H1 (cell line): ENCODE measurements at regions not wholly inside any gene's neighbourhood (a gene's known extent, or its start where the extent isn't known, plus 50 kb on each side); places are given as distances from the start of the nearest gene placed in this dataset.

Experiments used
- CTCF ChIA-PET: fragments of 300-600 bp; sonication (Branson Sonifier 250); formaldehyde crosslinking; loops from one replicate; lab custom pipeline; 2021; ENCODE audit not compliant: partially characterized antibody; lab: Charles Lee
- POLR2A ChIA-PET: fragments of 300-600 bp; sonication (Branson Sonifier 250); formaldehyde crosslinking; loops from one replicate; lab custom pipeline; 2021; ENCODE audit warnings: inconsistent platforms; ENCODE audit not compliant: partially characterized antibody; lab: Charles Lee
- DNase-seq, 2 experiments: peaks; one replicate each; pipeline versions ENCODE4 v3.0.0 to v3.0.0-alpha.2; 2010 to 2022; ENCODE audit warnings: low spot score in 2 of 2, low read depth in 1 of 2, mixed read lengths in 1 of 2
- FAIRE-seq: peaks from 2 replicates; lab custom pipeline; 2011; peaks lifted over from hg19 to GRCh38; lab: Jason Lieb, UNC
- H2AFZ ChIP-seq: 2 replicates; pipeline ENCODE4 v1.8.1; 2012; ENCODE audit warnings: low read length, inconsistent platforms
- H2AK5ac ChIP-seq: 2 replicates; pipeline ENCODE4 v1.6.1; 2013; ENCODE audit warnings: low read depth, low read length
- H2BK120ac ChIP-seq: replicated peaks from 2 replicates; pipeline ENCODE3; 2013; ENCODE audit warnings: low read depth, low read length, inconsistent platforms
- H2BK12ac ChIP-seq: 2 replicates; pipeline ENCODE4 v1.6.1; 2013; ENCODE audit warnings: low read depth, low read length
- H2BK15ac ChIP-seq: 2 replicates; pipeline ENCODE4 v1.6.1; 2013; ENCODE audit warnings: low read length
- H2BK20ac ChIP-seq: 2 replicates; pipeline ENCODE4 v1.6.1; 2013; ENCODE audit warnings: low read length
- H2BK5ac ChIP-seq: 2 replicates; pipeline ENCODE4 v1.6.1; 2013; ENCODE audit warnings: low read depth, low read length
- H3K14ac ChIP-seq: 2 replicates; pipeline ENCODE4 v1.6.1; 2013; ENCODE audit warnings: inconsistent platforms; ENCODE audit not compliant: insufficient read length
- H3K18ac ChIP-seq: 2 replicates; pipeline ENCODE4 v1.6.1; 2013; ENCODE audit warnings: low read length; ENCODE audit errors: extremely low read depth
- H3K23ac ChIP-seq: 2 replicates; pipeline ENCODE4 v1.6.1; 2013; ENCODE audit warnings: inconsistent platforms; ENCODE audit not compliant: insufficient read length
- H3K23me2 ChIP-seq: 2 replicates; pipeline ENCODE4 v1.6.1; 2013; ENCODE audit warnings: low read depth, low read length
- H3K27ac ChIP-seq: 2 replicates; pipeline ENCODE4 v1.6.1; 2011; ENCODE audit warnings: low read depth, low read length, inconsistent platforms
- H3K27me3 ChIP-seq, 4 experiments: replicated peaks in 1 of 4; 1 replicate in 1 of 4; 2 replicates in 3 of 4; pipeline versions ENCODE4 v1.6.1 to v1.8.1; 2011 to 2013; ENCODE audit warnings: low read length in 3 of 4, mild to moderate bottlenecking in 3 of 4, inconsistent platforms in 2 of 4, mixed read lengths in 2 of 4, moderate library complexity in 1 of 4; ENCODE audit not compliant: control insufficient read depth in 3 of 4, insufficient read depth in 3 of 4; ENCODE audit errors: extremely low read depth in 1 of 4
- H3K36me3 ChIP-seq, 4 experiments: 2 replicates each; pipeline versions ENCODE4 v1.6.1 to v1.8.1; 2011 to 2013; ENCODE audit warnings: mild to moderate bottlenecking in 4 of 4, low read length in 3 of 4, moderate library complexity in 2 of 4, control low read depth in 1 of 4, inconsistent platforms in 1 of 4; ENCODE audit not compliant: insufficient read depth in 4 of 4, control insufficient read depth in 2 of 4
- H3K4ac ChIP-seq: replicated peaks from 2 replicates; pipeline ENCODE3; 2013; ENCODE audit warnings: low read length, low read depth, mixed read lengths, inconsistent platforms; ENCODE audit not compliant: insufficient read length
- H3K4me1 ChIP-seq, 4 experiments: replicated peaks in 1 of 4; 1 replicate in 1 of 4; 2 replicates in 3 of 4; pipeline versions ENCODE4 v1.6.1 to v1.8.1; 2011 to 2013; ENCODE audit warnings: low read length in 3 of 4, inconsistent platforms in 2 of 4, mixed read lengths in 1 of 4; ENCODE audit not compliant: insufficient read depth in 4 of 4, control insufficient read depth in 3 of 4
- H3K4me2 ChIP-seq, 2 experiments: 2 replicates each; pipeline versions ENCODE4 v1.6.1 to v1.8.1; 2011 to 2013; ENCODE audit warnings: low read depth in 2 of 2, low read length in 2 of 2, control low read depth in 1 of 2, inconsistent platforms in 1 of 2, mild to moderate bottlenecking in 1 of 2; ENCODE audit not compliant: insufficient read depth in 1 of 2
- H3K4me3 ChIP-seq, 4 experiments: fragments of 200-600, 300-600 bp in 1 of 4; sonication (generic), shearing (Covaris generic), sonication (Bioruptor Twin) in 1 of 4; 2 replicates each; pipeline versions ENCODE4 v1.5.1 to v1.8.1; 2011 to 2016; ENCODE audit warnings: low read length in 4 of 4, low read depth in 3 of 4, control low read depth in 2 of 4, inconsistent platforms in 2 of 4, mild to moderate bottlenecking in 2 of 4, mixed read lengths in 1 of 4, moderate library complexity in 1 of 4; ENCODE audit not compliant: insufficient read depth in 2 of 4; ENCODE audit errors: extremely low read depth in 1 of 4
- H3K56ac ChIP-seq: replicated peaks from 2 replicates; pipeline ENCODE3; 2013; ENCODE audit warnings: low read depth, mild to moderate bottlenecking, mixed read lengths, low read length, inconsistent platforms; ENCODE audit not compliant: insufficient read length
- H3K79me1 ChIP-seq: 2 replicates; pipeline ENCODE4 v1.6.1; 2013; ENCODE audit warnings: low read depth, low read length, control low read depth
- H3K79me2 ChIP-seq, 2 experiments: 2 replicates each; pipeline versions ENCODE4 v1.6.1 to v1.8.1; 2012 to 2013; ENCODE audit warnings: low read length in 2 of 2, mild to moderate bottlenecking in 2 of 2, inconsistent platforms in 1 of 2; ENCODE audit not compliant: insufficient read depth in 2 of 2, control insufficient read depth in 1 of 2
- H3K9ac ChIP-seq, 4 experiments: replicated peaks in 1 of 4; 1 replicate in 1 of 4; 2 replicates in 3 of 4; pipeline versions ENCODE4 v1.6.1 to v1.8.1; 2011 to 2013; ENCODE audit warnings: low read depth in 3 of 4, low read length in 3 of 4, control low read depth in 2 of 4, mild to moderate bottlenecking in 2 of 4, moderate library complexity in 2 of 4, inconsistent platforms in 1 of 4; ENCODE audit errors: extremely low read depth in 1 of 4
- H3K9me3 ChIP-seq, 2 experiments: 2 replicates each; pipeline versions ENCODE4 v1.6.1 to v1.8.1; 2012 to 2013; ENCODE audit warnings: mild to moderate bottlenecking in 2 of 2, moderate library complexity in 2 of 2, control low read depth in 1 of 2, inconsistent platforms in 1 of 2, low read depth in 1 of 2, low read length in 1 of 2, mixed read lengths in 1 of 2; ENCODE audit not compliant: insufficient read depth in 2 of 2
- H4K20me1 ChIP-seq, 2 experiments: replicated peaks in 1 of 2; 2 replicates each; pipeline versions ENCODE3 to v1.8.1; 2011 to 2013; ENCODE audit warnings: inconsistent platforms in 2 of 2, low read length in 2 of 2, mild to moderate bottlenecking in 1 of 2; ENCODE audit not compliant: insufficient read depth in 2 of 2, control insufficient read depth in 1 of 2
- H4K5ac ChIP-seq: 2 replicates; pipeline ENCODE4 v1.6.1; 2013; ENCODE audit warnings: low read length, low read depth, mixed read lengths, inconsistent platforms; ENCODE audit not compliant: insufficient read length
- H4K8ac ChIP-seq: 2 replicates; pipeline ENCODE4 v1.8.0; 2013; ENCODE audit warnings: mild to moderate bottlenecking, moderate library complexity, low read length, inconsistent platforms; ENCODE audit not compliant: insufficient read depth; ENCODE audit errors: extremely low read depth
- H4K91ac ChIP-seq: replicated peaks from 2 replicates; pipeline ENCODE3; 2013; ENCODE audit warnings: low read length, mixed read lengths, inconsistent platforms; ENCODE audit not compliant: insufficient read length
- CBX5 ChIP-seq: fragments of 300-800, 300-1000 bp; sonication (generic); IDR thresholded peaks from 2 replicates; pipeline ENCODE4 v1.7.1; 2016; ENCODE audit warnings: antibody characterized with exemption, low read length, low read depth
- CBX8 ChIP-seq: fragments of 300-800, 300-1000 bp; sonication (generic); IDR thresholded peaks from 2 replicates; pipeline ENCODE4 v1.7.1; 2016; ENCODE audit warnings: low read depth, low read length, borderline replicate concordance
- CREB1 ChIP-seq: IDR thresholded peaks from 2 replicates; pipeline ENCODE4 v1.6.1; 2012; ENCODE audit warnings: inconsistent platforms
- HDAC6 ChIP-seq: IDR thresholded peaks from one replicate; pipeline ENCODE4 v1.7.1; 2012; ENCODE audit warnings: low read depth, mild to moderate bottlenecking, inconsistent platforms, low read length, moderate library complexity
- MAFK ChIP-seq: IDR thresholded peaks from 2 replicates; pipeline ENCODE4 v1.6.1; 2012; ENCODE audit warnings: low read depth, mild to moderate bottlenecking, improper control_type of control experiment, low read length
- WGBS, 2 experiments: shearing (Covaris generic) in 1 of 2; methylation state at CpG; one replicate each; pipeline versions ENCODE4 v1.1.6 to v1.1.7; 2013 to 2015; ENCODE audit warnings: low lambda C conversion rate in 2 of 2, mixed read lengths in 2 of 2, inconsistent platforms in 1 of 2, low coverage in 1 of 2, missing lambda C conversion rate in 1 of 2; ENCODE audit not compliant: insufficient replicate concordance in 2 of 2, insufficient coverage in 1 of 2, insufficient read length in 1 of 2; ENCODE audit errors: extremely low coverage in 1 of 2, missing lambda C conversion rate in 1 of 2; 5-methylcytosine and 5-hydroxymethylcytosine counted together

DNA sequence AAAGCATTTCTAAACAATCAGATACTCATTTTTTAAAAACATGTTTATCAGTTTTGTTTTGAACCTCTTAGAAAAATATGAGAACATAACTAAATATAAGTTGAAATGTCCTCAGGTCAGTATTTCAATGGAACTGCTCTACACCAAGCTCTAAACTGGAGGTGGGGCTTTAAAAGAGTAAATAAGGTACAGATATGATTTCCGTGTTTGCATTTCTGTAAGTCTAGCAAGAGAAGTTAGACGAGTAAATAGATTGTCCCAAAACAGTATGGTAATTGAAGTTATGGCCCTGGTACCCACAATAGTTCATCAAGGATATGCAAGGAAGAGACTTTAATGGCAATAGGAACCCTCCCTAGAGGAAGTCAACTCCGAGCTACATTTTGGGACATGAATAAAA lies 115.1 kb upstream of the AKR1E2 start:
- Histone ChIP-seq H2BK12ac (no peak overlapping the region), H2AK5ac (no peak overlapping the region), H3K27ac (no peak overlapping the region), H3K4me1 (no peaks in the 10 kb centered on the region), H3K23me2 (no peaks in the 10 kb centered on the region; the same call in 1 of the 2 replicates), H3K9ac (no peak overlapping the region), H2BK20ac (no peak overlapping the region), H4K5ac (no peak overlapping the region), H3K4me2 (no peak overlapping the region), H2BK15ac (no peak overlapping the region), H2BK120ac (no peak overlapping the region), H4K91ac (no peak overlapping the region), H3K9me3 (no peaks in the 10 kb centered on the region), H3K36me3 (no peaks in the 10 kb centered on the region), H4K8ac (no peak overlapping the region), H3K56ac (no peak overlapping the region), H3K18ac (no peak overlapping the region), H3K23ac (no peak overlapping the region), H4K20me1 (no peaks in the 10 kb centered on the region), H2AFZ (no peak overlapping the region), H3K14ac (no peak overlapping the region), H3K79me2 (no peaks in the 10 kb centered on the region), H3K79me1 (no peaks in the 10 kb centered on the region), H3K27me3 (no peaks in the 10 kb centered on the region), H3K4ac (no peak overlapping the region), H3K4me3 (no peak overlapping the region), H2BK5ac (no peak overlapping the region)
- DNase-seq (no peak), FAIRE-seq (no peak)
- WGBS, 2 experiments, result 31% methylated on average over 3 of the region's 3 CpGs; no CpG with 5 or more reads in 1 of the 2 experiments
- CTCF ChIA-PET, result interaction anchor here (0.7 to 2.1 kb wide), 4 partner anchors 15 to 445 kb away, joined by 3 to 8 read pairs (median 3); no protein-coding TSS in a partner anchor
- POLR2A ChIA-PET, result no interaction called here
- no peak for TF ChIP-seq MAFK
- no peak for TF ChIP-seq CREB1
- no peak for TF ChIP-seq CBX8
- no peak for TF ChIP-seq HDAC6
- no peak for TF ChIP-seq CBX5
